PC-3 (cell line): ENCODE measurements at regions not wholly inside any gene's neighbourhood (a gene's known extent, or its start where the extent isn't known, plus 50 kb on each side); places are given as distances from the start of the nearest gene placed in this dataset.

Source experiments
- ATAC-seq: fragments of 200-7000 bp; cut with Tn5 transposase; 2 replicates; pipeline ENCODE4 v1.9.1; 2020; ENCODE audit warnings: mild to moderate bottlenecking, moderate library complexity
- BruUV-seq: library from RNA; stranded (reverse); fragments of 400-500 nt; replicated peaks from 2 replicates; lab custom pipeline; 2021; lab: Mats Ljungman, UMichigan
- CTCF ChIA-PET: fragments of 300-600 bp; sonication (Branson Sonifier 250); formaldehyde crosslinking; loops from one replicate; lab custom pipeline; 2022; ENCODE audit warnings: antibody characterized with exemption; lab: Charles Lee
- POLR2A ChIA-PET: fragments of 300-600 bp; sonication (Branson Sonifier 250); formaldehyde crosslinking; loops from one replicate; lab custom pipeline; 2022; ENCODE audit warnings: antibody characterized with exemption; ENCODE audit not compliant: unreplicated experiment; lab: Charles Lee
- DNase-seq: peaks from one replicate; pipeline ENCODE4 v3.0.0-alpha.2; 2015
- H2AFZ ChIP-seq: fragments of 300-600 bp; sonication (generic); 2 replicates; pipeline ENCODE4 v1.6.0; 2016; ENCODE audit warnings: antibody characterized with exemption, low read length
- H3F3A ChIP-seq: fragments of 300-600 bp; sonication (generic); one replicate; pipeline ENCODE4 v1.6.0; 2017; ENCODE audit warnings: antibody characterized with exemption, low read length, control low read depth, mild to moderate bottlenecking; ENCODE audit not compliant: unreplicated experiment
- H3K27ac ChIP-seq: fragments of 300-600 bp; sonication (generic); 2 replicates; pipeline ENCODE4 v1.5.1; 2016; ENCODE audit warnings: mild to moderate bottlenecking, low read length
- H3K27me3 ChIP-seq: fragments of 300-600 bp; sonication (generic); 2 replicates; pipeline ENCODE4 v1.6.1; 2016; ENCODE audit warnings: low read length, mixed read lengths
- H3K36me3 ChIP-seq: fragments of 300-600 bp; sonication (generic); 2 replicates; pipeline ENCODE4 v1.6.1; 2016; ENCODE audit warnings: low read depth, mixed run types, low read length, mixed read lengths
- H3K4me1 ChIP-seq: fragments of 300-600 bp; sonication (generic); 2 replicates; pipeline ENCODE4 v1.5.1; 2016; ENCODE audit warnings: low read length; ENCODE audit not compliant: insufficient read depth
- H3K4me2 ChIP-seq: fragments of 300-600 bp; sonication (generic); 2 replicates; pipeline ENCODE4 v1.6.0; 2016; ENCODE audit warnings: low read length
- H3K4me3 ChIP-seq: fragments of 300-600 bp; sonication (generic); 2 replicates; pipeline ENCODE4 v1.5.1; 2016; ENCODE audit warnings: mild to moderate bottlenecking, low read length, mixed read lengths
- H3K79me2 ChIP-seq: fragments of 300-600 bp; sonication (generic); 2 replicates; pipeline ENCODE4 v1.6.1; 2017; ENCODE audit warnings: low read length, mixed read lengths
- H3K9ac ChIP-seq: fragments of 300-600 bp; sonication (generic); 2 replicates; pipeline ENCODE4 v1.6.0; 2016; ENCODE audit warnings: mild to moderate bottlenecking, low read length
- H3K9me2 ChIP-seq: fragments of 300-600 bp; sonication (generic); replicated peaks from 2 replicates; pipeline ENCODE4 v1.6.1; 2016; ENCODE audit warnings: mixed run types, low read length, mixed read lengths
- H3K9me3 ChIP-seq: fragments of 300-600 bp; sonication (generic); 2 replicates; pipeline ENCODE4 v1.6.1; 2016; ENCODE audit warnings: low read length, mixed read lengths
- H4K20me1 ChIP-seq: fragments of 300-600 bp; sonication (generic); 2 replicates; pipeline ENCODE4 v1.6.1; 2016; ENCODE audit warnings: low read length, mixed read lengths
- CTCF ChIP-seq: fragments of 300-600 bp; sonication (generic); conservative IDR thresholded peaks from 2 replicates; pipeline ENCODE4 v1.5.1; 2017; ENCODE audit warnings: antibody characterized with exemption, low read depth, mild to moderate bottlenecking, low read length
- EZH2 ChIP-seq: fragments of 300-600 bp; sonication (generic); IDR thresholded peaks from one replicate; pipeline ENCODE4 v1.6.1; 2017; ENCODE audit warnings: antibody characterized with exemption, mild to moderate bottlenecking, low read length; ENCODE audit not compliant: unreplicated experiment
- EZH2phosphoT487 ChIP-seq: fragments of 300-600 bp; sonication (generic); IDR thresholded peaks from 2 replicates; pipeline ENCODE4 v1.6.1; 2018; ENCODE audit warnings: mild to moderate bottlenecking, antibody characterized with exemption, low read length, borderline replicate concordance
- intact Hi-C: fragments of 100-400 bp; cut with micrococcal nuclease; formaldehyde crosslinking; loops from 2 replicates; pipeline ENCODE4 v1.9.0; 2023

GRCh38 chr1:191414981-191415640, 743.2 kb upstream of the RGS18 start:
- Histone ChIP-seq H3K9me2 (no peaks in the 10 kb centered on the region), H3K4me3 (no peak overlapping the region), H3K9me3 (no peaks in the 10 kb centered on the region), H3K79me2 (no peaks in the 10 kb centered on the region), H3F3A (no peaks in the 10 kb centered on the region), H2AFZ (no peak overlapping the region), H3K4me2 (no peak overlapping the region), H3K4me1 (no peaks in the 10 kb centered on the region), H4K20me1 (no peaks in the 10 kb centered on the region), H3K27me3 (no peaks in the 10 kb centered on the region), H3K9ac (no peak overlapping the region), H3K27ac (no peak overlapping the region), H3K36me3 (no peaks in the 10 kb centered on the region)
- BruUV-seq: no TSS peak
- POLR2A ChIA-PET: no interaction called here
- TF ChIP-seq CTCF (no peak), EZH2 (no peak), EZH2phosphoT487 (no peak)
- ATAC-seq (no peak), DNase-seq (no peak)
- intact Hi-C loops: no loop called here
- CTCF ChIA-PET: no interaction called here

- POLR2A ChIA-PET: no interaction called here
- no peaks in the 10 kb centered on the region for H3K9me2 ChIP-seq
Observed at GRCh38 chr1:191419842-191420241, 738.4 kb upstream of the RGS18 start.

More at GRCh38 chr1:191419842-191420241, 738.4 kb upstream of the RGS18 start:
- H3K36me3 ChIP-seq: no peaks in the 10 kb centered on the region
- no peaks in the 10 kb centered on the region for H3K4me1 ChIP-seq
- no peak overlapping the region for H3K4me2 ChIP-seq
- TF ChIP-seq EZH2: no peak
- TF ChIP-seq CTCF: no peak
- TF ChIP-seq EZH2phosphoT487: no peak
- H3K79me2 ChIP-seq: no peaks in the 10 kb centered on the region
- H3F3A ChIP-seq: no peaks in the 10 kb centered on the region
- no peak for DNase-seq
- no peak overlapping the region for H3K27ac ChIP-seq
- CTCF ChIA-PET: no interaction called here
- BruUV-seq: no TSS peak
- H4K20me1 ChIP-seq: no peaks in the 10 kb centered on the region
- no peak overlapping the region for H3K4me3 ChIP-seq
- ATAC-seq: no peak
- H3K27me3 ChIP-seq: no peaks in the 10 kb centered on the region
- H3K9ac ChIP-seq: no peak overlapping the region
- H3K9me3 ChIP-seq: no peaks in the 10 kb centered on the region
- intact Hi-C loops: no loop called here
- no peak overlapping the region for H2AFZ ChIP-seq
